Panc1 (cell line): ENCODE measurements at regions not wholly inside any gene's neighbourhood (a gene's known extent, or its start where the extent isn't known, plus 50 kb on each side); places are given as distances from the start of the nearest gene placed in this dataset.

Experiments
- SIN3A ChIP-seq: IDR thresholded peaks from 2 replicates; pipeline ENCODE4 v1.6.1; 2012; ENCODE audit warnings: low read depth, mild to moderate bottlenecking, low read length, moderate library complexity, borderline replicate concordance; ENCODE audit not compliant: insufficient read depth
- TF ChIP-seq, protein P1 (sequence below), 2 experiments: IDR thresholded peaks; 2 replicates each; pipeline ENCODE4 v1.6.1; 2011 to 2012; ENCODE audit warnings: low read depth in 2 of 2, control low read depth in 1 of 2, low read length in 1 of 2, mild to moderate bottlenecking in 1 of 2, moderate library complexity in 1 of 2; ENCODE audit not compliant: insufficient read depth in 1 of 2
- TF ChIP-seq, protein P2 (sequence below): fragments of 450-650 bp; IDR thresholded peaks from 2 replicates; pipeline ENCODE4 v1.5.1; 2017; ENCODE audit warnings: mild to moderate bottlenecking

DNA sequence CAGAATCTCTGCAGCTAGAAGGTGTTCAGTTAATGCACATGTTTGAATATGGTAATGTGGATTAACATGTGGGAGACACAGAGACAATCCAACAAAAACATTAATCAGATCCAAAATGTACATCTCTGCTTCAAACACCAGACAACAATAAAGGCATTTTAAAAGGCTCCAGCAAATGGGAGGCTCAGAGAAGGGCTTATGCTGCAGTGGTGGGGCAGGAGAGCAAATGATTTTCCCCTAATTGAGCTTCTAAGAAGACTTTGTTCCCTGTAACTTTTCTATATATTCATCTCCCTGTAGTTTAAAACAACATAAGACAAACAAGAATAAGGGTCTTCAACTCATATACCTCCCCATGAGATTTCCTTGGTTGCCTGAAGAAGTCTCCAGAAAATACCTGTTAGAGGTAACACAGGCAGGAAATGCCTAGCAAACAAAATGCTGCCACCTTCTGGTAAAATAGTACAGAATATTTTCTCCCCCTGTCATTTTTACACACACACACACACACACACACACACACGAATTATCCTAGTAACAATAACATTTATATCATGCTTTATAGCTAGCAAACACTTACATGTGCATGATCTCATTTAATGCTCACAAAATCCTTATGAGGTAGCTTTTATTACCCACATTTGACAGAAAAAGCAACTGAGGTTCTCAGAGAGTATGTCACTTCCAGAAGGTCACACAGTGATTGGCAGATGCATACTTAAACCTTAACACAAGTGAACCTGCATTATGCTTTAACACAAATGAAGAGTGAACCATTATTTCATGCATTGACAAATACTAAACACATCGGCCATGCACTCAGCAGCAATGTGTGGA, 123.4 kb upstream of the MB21D2 start:
- TF ChIP-seq, protein P1, sequence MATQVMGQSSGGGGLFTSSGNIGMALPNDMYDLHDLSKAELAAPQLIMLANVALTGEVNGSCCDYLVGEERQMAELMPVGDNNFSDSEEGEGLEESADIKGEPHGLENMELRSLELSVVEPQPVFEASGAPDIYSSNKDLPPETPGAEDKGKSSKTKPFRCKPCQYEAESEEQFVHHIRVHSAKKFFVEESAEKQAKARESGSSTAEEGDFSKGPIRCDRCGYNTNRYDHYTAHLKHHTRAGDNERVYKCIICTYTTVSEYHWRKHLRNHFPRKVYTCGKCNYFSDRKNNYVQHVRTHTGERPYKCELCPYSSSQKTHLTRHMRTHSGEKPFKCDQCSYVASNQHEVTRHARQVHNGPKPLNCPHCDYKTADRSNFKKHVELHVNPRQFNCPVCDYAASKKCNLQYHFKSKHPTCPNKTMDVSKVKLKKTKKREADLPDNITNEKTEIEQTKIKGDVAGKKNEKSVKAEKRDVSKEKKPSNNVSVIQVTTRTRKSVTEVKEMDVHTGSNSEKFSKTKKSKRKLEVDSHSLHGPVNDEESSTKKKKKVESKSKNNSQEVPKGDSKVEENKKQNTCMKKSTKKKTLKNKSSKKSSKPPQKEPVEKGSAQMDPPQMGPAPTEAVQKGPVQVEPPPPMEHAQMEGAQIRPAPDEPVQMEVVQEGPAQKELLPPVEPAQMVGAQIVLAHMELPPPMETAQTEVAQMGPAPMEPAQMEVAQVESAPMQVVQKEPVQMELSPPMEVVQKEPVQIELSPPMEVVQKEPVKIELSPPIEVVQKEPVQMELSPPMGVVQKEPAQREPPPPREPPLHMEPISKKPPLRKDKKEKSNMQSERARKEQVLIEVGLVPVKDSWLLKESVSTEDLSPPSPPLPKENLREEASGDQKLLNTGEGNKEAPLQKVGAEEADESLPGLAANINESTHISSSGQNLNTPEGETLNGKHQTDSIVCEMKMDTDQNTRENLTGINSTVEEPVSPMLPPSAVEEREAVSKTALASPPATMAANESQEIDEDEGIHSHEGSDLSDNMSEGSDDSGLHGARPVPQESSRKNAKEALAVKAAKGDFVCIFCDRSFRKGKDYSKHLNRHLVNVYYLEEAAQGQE (IDR thresholded peaks at IDR 0.05; ENCODE audit: insufficient read depth in 1 of 2, low read depth in 2 of 2, low read length in 1 of 2) = no peak
- TF ChIP-seq, protein P2, sequence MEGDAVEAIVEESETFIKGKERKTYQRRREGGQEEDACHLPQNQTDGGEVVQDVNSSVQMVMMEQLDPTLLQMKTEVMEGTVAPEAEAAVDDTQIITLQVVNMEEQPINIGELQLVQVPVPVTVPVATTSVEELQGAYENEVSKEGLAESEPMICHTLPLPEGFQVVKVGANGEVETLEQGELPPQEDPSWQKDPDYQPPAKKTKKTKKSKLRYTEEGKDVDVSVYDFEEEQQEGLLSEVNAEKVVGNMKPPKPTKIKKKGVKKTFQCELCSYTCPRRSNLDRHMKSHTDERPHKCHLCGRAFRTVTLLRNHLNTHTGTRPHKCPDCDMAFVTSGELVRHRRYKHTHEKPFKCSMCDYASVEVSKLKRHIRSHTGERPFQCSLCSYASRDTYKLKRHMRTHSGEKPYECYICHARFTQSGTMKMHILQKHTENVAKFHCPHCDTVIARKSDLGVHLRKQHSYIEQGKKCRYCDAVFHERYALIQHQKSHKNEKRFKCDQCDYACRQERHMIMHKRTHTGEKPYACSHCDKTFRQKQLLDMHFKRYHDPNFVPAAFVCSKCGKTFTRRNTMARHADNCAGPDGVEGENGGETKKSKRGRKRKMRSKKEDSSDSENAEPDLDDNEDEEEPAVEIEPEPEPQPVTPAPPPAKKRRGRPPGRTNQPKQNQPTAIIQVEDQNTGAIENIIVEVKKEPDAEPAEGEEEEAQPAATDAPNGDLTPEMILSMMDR = peak; percentile 70; the same call in 1 of the 2 replicates
- TF ChIP-seq SIN3A = no peak
